ENCODE measurements at regions not wholly inside any gene's neighbourhood (a gene's known extent, or its start where the extent isn't known, plus 50 kb on each side); places are given as distances from the start of the nearest gene placed in this dataset.

Small RNAs in the stretch of these regions (microRNA-seq; reads per million reads assigned to microRNA genes)
- gene MIR4776-1 (ENCODE audit: borderline number of aligned reads in 2 of 2, borderline replicate concordance in 1 of 2) = 0 reads per million in 2 donors
- 0 reads per million in 2 donors for gene MIR4776-2 (ENCODE audit: borderline number of aligned reads in 2 of 2, borderline replicate concordance in 1 of 2)

Small RNAs in the stretch of these regions (small RNA-seq; reads per million reads assigned to genes)
- 0 reads per million in 2 donors for gene MIR4776-1
